Body of pancreas (tissue), 4 donors: ENCODE measurements at regions not wholly inside any gene's neighbourhood (a gene's known extent, or its start where the extent isn't known, plus 50 kb on each side); places are given as distances from the start of the nearest gene placed in this dataset.

Experiments used
- POLR2A ChIP-seq, 3 donors: fragments of 450-650 bp; IDR thresholded peaks; one replicate each; pipeline ENCODE4 v1.6.1; 2016; ENCODE audit warnings: antibody characterized with exemption in 3 of 3, mild to moderate bottlenecking in 2 of 3
- TF ChIP-seq, protein P1 (sequence below), 7 experiments: fragments of 450-650 bp in 4 of 7; fragments of 200-600 bp in 3 of 7; sonication (generic) in 3 of 7; IDR thresholded peaks; one replicate each; pipeline ENCODE4 v1.5.1; 2016 to 2019; ENCODE audit warnings: antibody characterized with exemption in 7 of 7

DNA sequence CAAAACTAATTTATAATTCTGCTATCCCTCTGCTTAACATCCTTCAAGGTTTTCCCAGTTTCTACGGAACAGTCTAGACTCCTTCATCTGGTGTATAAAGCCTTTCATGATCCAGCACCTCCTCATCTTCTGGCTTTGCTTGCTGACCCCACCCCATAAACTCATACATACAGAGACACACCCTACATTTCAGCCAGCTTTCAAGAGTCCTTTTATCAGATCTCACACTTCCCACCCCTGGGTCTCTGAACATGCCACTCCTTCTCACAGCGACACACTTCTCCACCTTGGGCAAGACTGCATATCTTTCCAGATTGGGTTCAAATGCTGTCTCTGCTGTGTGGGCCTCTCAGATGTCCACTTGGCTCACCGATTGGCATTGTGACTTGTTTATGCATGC lies 166.8 kb upstream of the LPP start:
- TF ChIP-seq, protein P1, sequence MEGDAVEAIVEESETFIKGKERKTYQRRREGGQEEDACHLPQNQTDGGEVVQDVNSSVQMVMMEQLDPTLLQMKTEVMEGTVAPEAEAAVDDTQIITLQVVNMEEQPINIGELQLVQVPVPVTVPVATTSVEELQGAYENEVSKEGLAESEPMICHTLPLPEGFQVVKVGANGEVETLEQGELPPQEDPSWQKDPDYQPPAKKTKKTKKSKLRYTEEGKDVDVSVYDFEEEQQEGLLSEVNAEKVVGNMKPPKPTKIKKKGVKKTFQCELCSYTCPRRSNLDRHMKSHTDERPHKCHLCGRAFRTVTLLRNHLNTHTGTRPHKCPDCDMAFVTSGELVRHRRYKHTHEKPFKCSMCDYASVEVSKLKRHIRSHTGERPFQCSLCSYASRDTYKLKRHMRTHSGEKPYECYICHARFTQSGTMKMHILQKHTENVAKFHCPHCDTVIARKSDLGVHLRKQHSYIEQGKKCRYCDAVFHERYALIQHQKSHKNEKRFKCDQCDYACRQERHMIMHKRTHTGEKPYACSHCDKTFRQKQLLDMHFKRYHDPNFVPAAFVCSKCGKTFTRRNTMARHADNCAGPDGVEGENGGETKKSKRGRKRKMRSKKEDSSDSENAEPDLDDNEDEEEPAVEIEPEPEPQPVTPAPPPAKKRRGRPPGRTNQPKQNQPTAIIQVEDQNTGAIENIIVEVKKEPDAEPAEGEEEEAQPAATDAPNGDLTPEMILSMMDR (IDR thresholded peaks at IDR 0.05) = no peak
- no peak for TF ChIP-seq POLR2A (IDR thresholded peaks at IDR 0.05)
